K562 (cell line): ENCODE measurements at regions not wholly inside any gene's neighbourhood (a gene's known extent, or its start where the extent isn't known, plus 50 kb on each side); places are given as distances from the start of the nearest gene placed in this dataset.
A peak's percentile ranks its signal among the peaks of the same experiment; 100 is the strongest.

Experiments
- ATF1 ChIP-seq, 2 experiments: fragments of 450-650 bp in 1 of 2; IDR thresholded peaks; 2 replicates each; pipeline ENCODE4 v1.6.1; 2016; ENCODE audit warnings: missing compliant biosample characterization in 1 of 2, missing genetic modification characterization in 1 of 2
- CREM ChIP-seq: IDR thresholded peaks from 2 replicates; pipeline ENCODE4 v1.6.1; 2014; ENCODE audit warnings: antibody characterized with exemption, low read depth
- FOXM1 ChIP-seq, 2 experiments: fragments of 450-650 bp in 1 of 2; sonication (generic) in 1 of 2; formaldehyde crosslinking in 1 of 2; IDR thresholded peaks; 2 replicates each; pipeline versions ENCODE4 v1.6.1 to v1.9.0; 2017 to 2022; ENCODE audit warnings: low read depth in 2 of 2, mild to moderate bottlenecking in 2 of 2, missing genetic modification reagents in 1 of 2, moderate library complexity in 1 of 2
- LCOR ChIP-seq: sonication (generic); formaldehyde crosslinking; IDR thresholded peaks from 2 replicates; pipeline ENCODE4 v1.8.0; 2022; ENCODE audit warnings: mild to moderate bottlenecking, missing genetic modification reagents
- MAFK ChIP-seq: IDR thresholded peaks from 2 replicates; pipeline ENCODE4 v1.6.1; 2011; ENCODE audit warnings: low read length, improper control_type of control experiment
- NFXL1 ChIP-seq: fragments of 450-650 bp; formaldehyde crosslinking; IDR thresholded peaks from 2 replicates; pipeline ENCODE4 v1.4.0; 2021; ENCODE audit warnings: mild to moderate bottlenecking
- PCBP1 ChIP-seq: fragments of 200-400 bp; formaldehyde crosslinking; IDR thresholded peaks from 2 replicates; pipeline ENCODE4 v1.6.1; 2018; ENCODE audit warnings: mild to moderate bottlenecking, low read depth, low read length; ENCODE audit not compliant: poor library complexity, severe bottlenecking
- PML ChIP-seq: IDR thresholded peaks from 2 replicates; pipeline ENCODE4 v1.6.1; 2012; ENCODE audit warnings: low read length, inconsistent platforms
- SAP30 ChIP-seq: fragments of 200-600 bp; sonication (generic); IDR thresholded peaks from 2 replicates; pipeline ENCODE4 v1.6.1; 2012; ENCODE audit warnings: borderline replicate concordance, low read depth, mild to moderate bottlenecking, moderate library complexity, low read length, control low read depth, inconsistent platforms; ENCODE audit not compliant: insufficient read depth, poor library complexity, severe bottlenecking
- SLC30A9 ChIP-seq: fragments of 250-450 bp; sonication (Bioruptor Pico); IDR thresholded peaks from 2 replicates; pipeline ENCODE4 v1.8.0; 2022; ENCODE audit warnings: mild to moderate bottlenecking, moderate library complexity
- ZNF274 ChIP-seq: IDR thresholded peaks from 2 replicates; pipeline ENCODE4 v1.6.1; 2011; ENCODE audit warnings: low read depth, mild to moderate bottlenecking, low read length, moderate library complexity, borderline replicate concordance
- ZNF347 ChIP-seq: fragments of 450-650 bp; formaldehyde crosslinking; IDR thresholded peaks from 2 replicates; pipeline ENCODE4 v1.4.0; 2020; ENCODE audit warnings: low read depth, mild to moderate bottlenecking, moderate library complexity
- TF ChIP-seq, protein P1 (sequence below): fragments of 450-650 bp; IDR thresholded peaks from 2 replicates; pipeline ENCODE4 v1.7.0; 2016; ENCODE audit warnings: borderline replicate concordance
- TF ChIP-seq, protein P2 (sequence below), 2 experiments: fragments of 450-650 bp; IDR thresholded peaks; 2 replicates each; pipeline ENCODE4 v1.6.1; 2016; ENCODE audit warnings: mild to moderate bottlenecking in 2 of 2, borderline replicate concordance in 1 of 2, low read depth in 1 of 2, moderate library complexity in 1 of 2
- TF ChIP-seq, protein P3 (sequence below): fragments of 150-350 bp; conservative IDR thresholded peaks from 2 replicates; pipeline ENCODE4 v1.6.1; 2014; ENCODE audit warnings: low read length

DNA sequence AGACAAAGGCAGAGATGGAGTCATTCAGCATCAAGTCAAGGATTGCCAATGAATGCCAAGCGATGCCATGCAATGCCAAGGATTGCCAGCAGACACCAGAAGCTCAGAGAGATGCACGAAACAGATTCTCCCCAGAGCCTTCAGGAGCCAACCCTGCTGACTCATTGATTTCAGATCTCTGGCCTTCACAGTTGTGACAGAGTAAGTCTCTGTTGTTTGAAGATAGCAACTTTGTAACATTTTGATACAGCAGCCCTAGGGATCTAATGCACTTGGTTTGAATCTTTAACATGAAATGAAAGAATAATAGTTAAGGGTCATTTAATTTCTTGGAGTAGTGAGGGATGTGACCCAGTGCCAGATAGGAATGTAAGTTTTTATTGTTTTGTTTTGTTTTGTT is 287.4 kb upstream of the RUNX1 start (continued):
- TF ChIP-seq PCBP1 (no peak), MAFK (peak; percentile 82), PML (no peak), ZNF347 (CRISPR knock-in tag) (no peak), LCOR (no peak), CREM (no peak), FOXM1 (IDR thresholded peaks at IDR 0.05; ENCODE audit: low read depth) (0 out of 2 replicates have a peak, but pooled peaks have one; percentile 25), FOXM1 (CRISPR knock-in tag; IDR thresholded peaks at IDR 0.05; ENCODE audit: low read depth) (no peak), SAP30 (no peak), ATF1 (CRISPR knock-in tag; IDR thresholded peaks at IDR 0.05) (no peak), ATF1 (tag; IDR thresholded peaks at IDR 0.05) (no peak), SLC30A9 (CRISPR knock-in tag) (no peak), NFXL1 (no peak), ZNF274 (no peak)
- TF ChIP-seq, protein P1, sequence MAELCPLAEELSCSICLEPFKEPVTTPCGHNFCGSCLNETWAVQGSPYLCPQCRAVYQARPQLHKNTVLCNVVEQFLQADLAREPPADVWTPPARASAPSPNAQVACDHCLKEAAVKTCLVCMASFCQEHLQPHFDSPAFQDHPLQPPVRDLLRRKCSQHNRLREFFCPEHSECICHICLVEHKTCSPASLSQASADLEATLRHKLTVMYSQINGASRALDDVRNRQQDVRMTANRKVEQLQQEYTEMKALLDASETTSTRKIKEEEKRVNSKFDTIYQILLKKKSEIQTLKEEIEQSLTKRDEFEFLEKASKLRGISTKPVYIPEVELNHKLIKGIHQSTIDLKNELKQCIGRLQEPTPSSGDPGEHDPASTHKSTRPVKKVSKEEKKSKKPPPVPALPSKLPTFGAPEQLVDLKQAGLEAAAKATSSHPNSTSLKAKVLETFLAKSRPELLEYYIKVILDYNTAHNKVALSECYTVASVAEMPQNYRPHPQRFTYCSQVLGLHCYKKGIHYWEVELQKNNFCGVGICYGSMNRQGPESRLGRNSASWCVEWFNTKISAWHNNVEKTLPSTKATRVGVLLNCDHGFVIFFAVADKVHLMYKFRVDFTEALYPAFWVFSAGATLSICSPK: no peak
- TF ChIP-seq, protein P2, sequence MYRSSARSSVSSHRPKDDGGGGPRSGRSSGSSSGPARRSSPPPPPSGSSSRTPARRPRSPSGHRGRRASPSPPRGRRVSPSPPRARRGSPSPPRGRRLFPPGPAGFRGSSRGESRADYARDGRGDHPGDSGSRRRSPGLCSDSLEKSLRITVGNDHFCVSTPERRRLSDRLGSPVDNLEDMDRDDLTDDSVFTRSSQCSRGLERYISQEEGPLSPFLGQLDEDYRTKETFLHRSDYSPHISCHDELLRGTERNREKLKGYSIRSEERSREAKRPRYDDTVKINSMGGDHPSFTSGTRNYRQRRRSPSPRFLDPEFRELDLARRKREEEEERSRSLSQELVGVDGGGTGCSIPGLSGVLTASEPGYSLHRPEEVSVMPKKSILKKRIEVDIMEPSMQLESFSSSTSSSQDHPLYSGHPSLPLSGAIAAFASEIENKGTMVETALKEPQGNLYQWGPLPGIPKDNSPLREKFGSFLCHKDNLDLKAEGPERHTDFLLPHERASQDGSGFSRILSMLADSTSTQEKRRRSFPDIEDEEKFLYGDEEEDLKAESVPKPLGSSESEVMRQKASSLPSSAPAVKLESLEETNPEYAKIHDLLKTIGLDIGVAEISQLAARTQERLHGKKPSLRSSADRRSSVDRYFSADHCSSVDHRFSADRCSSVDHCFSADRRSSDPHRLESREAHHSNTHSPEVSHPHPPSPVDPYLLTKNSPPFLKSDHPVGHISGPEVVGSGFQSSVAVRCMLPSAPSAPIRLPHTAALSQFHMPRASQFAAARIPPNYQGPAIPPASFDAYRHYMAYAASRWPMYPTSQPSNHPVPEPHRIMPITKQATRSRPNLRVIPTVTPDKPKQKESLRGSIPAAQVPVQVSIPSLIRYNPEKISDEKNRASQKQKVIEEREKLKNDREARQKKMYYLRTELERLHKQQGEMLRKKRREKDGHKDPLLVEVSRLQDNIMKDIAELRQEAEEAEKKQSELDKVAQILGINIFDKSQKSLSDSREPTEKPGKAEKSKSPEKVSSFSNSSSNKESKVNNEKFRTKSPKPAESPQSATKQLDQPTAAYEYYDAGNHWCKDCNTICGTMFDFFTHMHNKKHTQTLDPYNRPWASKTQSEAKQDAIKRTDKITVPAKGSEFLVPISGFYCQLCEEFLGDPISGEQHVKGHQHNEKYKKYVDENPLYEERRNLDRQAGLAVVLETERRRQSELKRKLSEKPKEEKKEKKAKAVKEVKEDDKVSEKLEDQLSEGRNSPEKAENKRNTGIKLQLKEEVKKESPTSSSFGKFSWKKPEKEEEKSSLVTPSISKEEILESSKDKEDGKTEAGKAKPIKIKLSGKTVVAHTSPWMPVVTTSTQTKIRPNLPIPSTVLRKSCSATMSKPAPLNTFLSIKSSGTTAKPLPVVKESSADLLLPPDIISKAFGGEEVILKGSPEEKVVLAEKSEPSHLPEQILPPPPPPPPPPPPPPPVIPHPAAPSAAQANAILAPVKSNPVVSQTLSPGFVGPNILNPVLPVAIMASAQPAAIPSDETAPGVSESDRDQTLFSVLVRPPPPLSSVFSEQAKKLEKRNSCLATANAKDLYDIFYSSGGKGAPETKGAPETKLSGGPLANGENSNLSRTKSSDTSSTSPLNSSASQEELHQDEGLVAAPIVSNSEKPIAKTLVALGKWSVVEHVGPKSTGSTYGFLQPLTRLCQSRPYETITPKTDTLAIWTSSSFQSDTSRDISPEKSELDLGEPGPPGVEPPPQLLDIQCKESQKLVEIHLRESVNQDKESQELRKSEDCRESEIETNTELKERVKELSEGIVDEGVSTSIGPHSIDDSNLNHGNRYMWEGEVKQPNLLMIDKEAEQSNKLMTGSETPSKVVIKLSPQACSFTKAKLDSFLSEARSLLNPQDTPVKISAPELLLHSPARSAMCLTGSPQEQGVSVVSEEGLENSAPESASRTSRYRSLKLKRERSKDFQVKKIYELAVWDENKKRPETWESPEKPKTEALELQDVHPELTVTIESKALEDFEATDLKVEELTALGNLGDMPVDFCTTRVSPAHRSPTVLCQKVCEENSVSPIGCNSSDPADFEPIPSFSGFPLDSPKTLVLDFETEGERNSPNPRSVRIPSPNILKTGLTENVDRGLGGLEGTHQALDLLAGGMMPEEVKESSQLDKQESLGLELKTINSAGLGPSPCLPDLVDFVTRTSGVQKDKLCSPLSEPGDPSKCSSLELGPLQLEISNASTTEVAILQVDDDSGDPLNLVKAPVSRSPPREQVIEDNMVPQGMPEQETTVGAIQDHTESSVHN (IDR thresholded peaks at IDR 0.05; ENCODE audit: borderline replicate concordance in 1 of 2, low read depth in 1 of 2): no peak
- TF ChIP-seq, protein P3, sequence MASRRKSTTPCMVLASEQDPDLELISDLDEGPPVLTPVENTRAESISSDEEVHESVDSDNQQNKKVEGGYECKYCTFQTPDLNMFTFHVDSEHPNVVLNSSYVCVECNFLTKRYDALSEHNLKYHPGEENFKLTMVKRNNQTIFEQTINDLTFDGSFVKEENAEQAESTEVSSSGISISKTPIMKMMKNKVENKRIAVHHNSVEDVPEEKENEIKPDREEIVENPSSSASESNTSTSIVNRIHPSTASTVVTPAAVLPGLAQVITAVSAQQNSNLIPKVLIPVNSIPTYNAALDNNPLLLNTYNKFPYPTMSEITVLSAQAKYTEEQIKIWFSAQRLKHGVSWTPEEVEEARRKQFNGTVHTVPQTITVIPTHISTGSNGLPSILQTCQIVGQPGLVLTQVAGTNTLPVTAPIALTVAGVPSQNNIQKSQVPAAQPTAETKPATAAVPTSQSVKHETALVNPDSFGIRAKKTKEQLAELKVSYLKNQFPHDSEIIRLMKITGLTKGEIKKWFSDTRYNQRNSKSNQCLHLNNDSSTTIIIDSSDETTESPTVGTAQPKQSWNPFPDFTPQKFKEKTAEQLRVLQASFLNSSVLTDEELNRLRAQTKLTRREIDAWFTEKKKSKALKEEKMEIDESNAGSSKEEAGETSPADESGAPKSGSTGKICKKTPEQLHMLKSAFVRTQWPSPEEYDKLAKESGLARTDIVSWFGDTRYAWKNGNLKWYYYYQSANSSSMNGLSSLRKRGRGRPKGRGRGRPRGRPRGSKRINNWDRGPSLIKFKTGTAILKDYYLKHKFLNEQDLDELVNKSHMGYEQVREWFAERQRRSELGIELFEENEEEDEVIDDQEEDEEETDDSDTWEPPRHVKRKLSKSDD: no peak
